CD14-positive monocyte (primary cell): ENCODE measurements at regions not wholly inside any gene's neighbourhood (a gene's known extent, or its start where the extent isn't known, plus 50 kb on each side); places are given as distances from the start of the nearest gene placed in this dataset.

Experiments used
- DNase-seq, 3 donors: peaks; one replicate each; pipeline ENCODE4 v3.0.0-alpha.2; 2011 to 2022
- H2AFZ ChIP-seq: 2 replicates; pipeline ENCODE4 v1.6.0; 2012; ENCODE audit warnings: mild to moderate bottlenecking, low read depth, low read length, inconsistent platforms; ENCODE audit not compliant: insufficient read depth, poor library complexity, severe bottlenecking
- H3K27ac ChIP-seq, 2 donors: 1 replicate in 1 of 2; 2 replicates in 1 of 2; pipeline ENCODE4 v1.5.1; 2012 to 2013; ENCODE audit warnings: low read length in 2 of 2, control low read depth in 1 of 2, inconsistent platforms in 1 of 2, low read depth in 1 of 2, mild to moderate bottlenecking in 1 of 2
- H3K27me3 ChIP-seq, 2 donors: one replicate each; pipeline versions ENCODE4 v1.6.0 to v1.6.1; 2011 to 2013; ENCODE audit warnings: low read length in 2 of 2; ENCODE audit not compliant: control insufficient read depth in 2 of 2, insufficient read depth in 2 of 2
- H3K36me3 ChIP-seq, 2 donors: replicated peaks in 1 of 2; 1 replicate in 1 of 2; 2 replicates in 1 of 2; pipeline versions ENCODE4 v1.5.1 to v1.6.1; 2012 to 2013; ENCODE audit warnings: low read length in 2 of 2, control low read depth in 1 of 2, inconsistent platforms in 1 of 2, mild to moderate bottlenecking in 1 of 2; ENCODE audit not compliant: insufficient read depth in 2 of 2, control insufficient read depth in 1 of 2
- H3K4me1 ChIP-seq, 2 donors: 1 replicate in 1 of 2; 2 replicates in 1 of 2; pipeline versions ENCODE4 v1.5.1 to v1.6.1; 2012 to 2013; ENCODE audit warnings: low read length in 2 of 2, control low read depth in 1 of 2, inconsistent platforms in 1 of 2, mild to moderate bottlenecking in 1 of 2, moderate library complexity in 1 of 2; ENCODE audit not compliant: insufficient read depth in 2 of 2, control insufficient read depth in 1 of 2
- H3K4me2 ChIP-seq: replicated peaks from 2 replicates; pipeline ENCODE3; 2012; ENCODE audit warnings: low read length, moderate library complexity, mild to moderate bottlenecking; ENCODE audit not compliant: poor library complexity, severe bottlenecking; ENCODE audit errors: extremely low read depth
- H3K4me3 ChIP-seq, 3 experiments: fragments of 200-600 bp in 1 of 3; sonication (generic) in 1 of 3; replicated peaks in 1 of 3; 1 replicate in 2 of 3; 2 replicates in 1 of 3; pipeline ENCODE4 v1.5.1; 2011 to 2013; ENCODE audit warnings: low read length in 3 of 3, mild to moderate bottlenecking in 3 of 3, control low read depth in 2 of 3, low read depth in 2 of 3, inconsistent platforms in 1 of 3, moderate library complexity in 1 of 3
- H3K79me2 ChIP-seq: 2 replicates; pipeline ENCODE4 v1.6.0; 2012; ENCODE audit warnings: mild to moderate bottlenecking, control low read depth, inconsistent platforms, low read length, moderate library complexity; ENCODE audit not compliant: insufficient read depth
- H3K9ac ChIP-seq: 2 replicates; pipeline ENCODE4 v1.6.0; 2017; ENCODE audit warnings: low read length, mild to moderate bottlenecking; ENCODE audit not compliant: insufficient read depth, poor library complexity, severe bottlenecking
- H3K9me3 ChIP-seq, 2 donors: replicated peaks in 1 of 2; 1 replicate in 1 of 2; 2 replicates in 1 of 2; pipeline versions ENCODE4 v1.5.1 to v1.6.1; 2012 to 2013; ENCODE audit warnings: low read length in 2 of 2, control low read depth in 1 of 2; ENCODE audit not compliant: control insufficient read depth in 1 of 2, insufficient read depth in 1 of 2
- H4K20me1 ChIP-seq: 2 replicates; pipeline ENCODE4 v1.6.0; 2012; ENCODE audit warnings: mild to moderate bottlenecking, low read length, control low read depth, moderate library complexity; ENCODE audit not compliant: insufficient read depth
- H3K27ac Mint-ChIP-seq, 7 donors: one replicate each; pipeline ENCODE4 v1.8.0; 2020; ENCODE audit warnings: mild to moderate bottlenecking in 7 of 7, mixed read lengths in 7 of 7, moderate library complexity in 6 of 7, inconsistent platforms in 2 of 7
- H3K27me3 Mint-ChIP-seq, 3 donors: one replicate each; pipeline ENCODE4 v1.8.0; 2021 to 2022; ENCODE audit warnings: low read depth in 3 of 3, mild to moderate bottlenecking in 3 of 3, mixed read lengths in 3 of 3, moderate library complexity in 3 of 3, inconsistent platforms in 1 of 3
- H3K36me3 Mint-ChIP-seq, 2 donors: one replicate each; pipeline ENCODE4 v1.8.0; 2020; ENCODE audit warnings: mixed read lengths in 2 of 2, inconsistent platforms in 1 of 2, mild to moderate bottlenecking in 1 of 2
- H3K4me1 Mint-ChIP-seq: one replicate; pipeline ENCODE4 v1.8.0; 2020; ENCODE audit warnings: mild to moderate bottlenecking, mixed read lengths
- H3K4me3 Mint-ChIP-seq, 2 donors: one replicate each; pipeline ENCODE4 v1.8.0; 2020; ENCODE audit warnings: mild to moderate bottlenecking in 2 of 2, mixed read lengths in 2 of 2, moderate library complexity in 1 of 2
- H3K9me3 Mint-ChIP-seq, 7 donors: one replicate each; pipeline ENCODE4 v1.8.0; 2020 to 2022; ENCODE audit warnings: mixed read lengths in 7 of 7, mild to moderate bottlenecking in 6 of 7, moderate library complexity in 6 of 7, inconsistent platforms in 2 of 7
- CTCF ChIP-seq: fragments of 200-600 bp; IDR thresholded peaks from one replicate; pipeline ENCODE4 v1.8.0; 2022; ENCODE audit warnings: antibody characterized with exemption, mild to moderate bottlenecking
- WGBS: methylation state at CpG from one replicate; pipeline ENCODE4 v1.1.5; 2013; ENCODE audit warnings: missing lambda C conversion rate; ENCODE audit not compliant: insufficient coverage; 5-methylcytosine and 5-hydroxymethylcytosine counted together
- intact Hi-C, 2 donors: fragments of 100-400 bp; cut with micrococcal nuclease; formaldehyde crosslinking; loops; one replicate each; pipeline versions ENCODE4 v1.15.0 to v1.15.1; 2023

- no peak overlapping the region for H3K4me3 Mint-ChIP-seq
- H3K4me2 ChIP-seq: no peak overlapping the region
- H3K27ac Mint-ChIP-seq: no peak overlapping the region
- H3K27me3 ChIP-seq: no peaks in the 10 kb centered on the region
- no peaks in the 10 kb centered on the region for H3K4me1 ChIP-seq
- no CpG with 5 or more reads among the region's 2 CpGs for WGBS
- no peak overlapping the region for H2AFZ ChIP-seq
- peaks cover 0 to 4% (median 1%) of the 10 kb centered on the region in 7 donors for H3K9me3 Mint-ChIP-seq
- no peak for TF ChIP-seq CTCF
- no peaks in the 10 kb centered on the region for H4K20me1 ChIP-seq
- no peak overlapping the region for H3K27ac ChIP-seq
- no peak overlapping the region for H3K4me3 ChIP-seq
- H3K36me3 ChIP-seq: no peaks in the 10 kb centered on the region
- H3K27me3 Mint-ChIP-seq: peaks cover 0 to 3% (median 0%) of the 10 kb centered on the region in 3 donors
- H3K4me1 Mint-ChIP-seq: no peaks in the 10 kb centered on the region
- H3K79me2 ChIP-seq: no peaks in the 10 kb centered on the region
- DNase-seq: no peak
- intact Hi-C loops: no loop called here
- H3K36me3 Mint-ChIP-seq: no peaks in the 10 kb centered on the region
- H3K9ac ChIP-seq: no peak overlapping the region
- H3K9me3 ChIP-seq: no peaks in the 10 kb centered on the region
Measured at GRCh38 chr10:7011994-7012393, 398.8 kb downstream of the SFMBT2 start.

GRCh38 chr10:7008645-7009044 lies 402.2 kb downstream of the SFMBT2 start:
- Mint-ChIP-seq H3K36me3 (no peaks in the 10 kb centered on the region), H3K4me1 (peaks cover 15% of the 10 kb centered on the region), H3K27me3 (peaks cover 0 to 3% (median 0%) of the 10 kb centered on the region in 3 donors), H3K4me3 (no peak overlapping the region), H3K27ac (no peak overlapping the region), H3K9me3 (peaks cover 0 to 4% (median 1%) of the 10 kb centered on the region in 7 donors)
- WGBS: no CpG with 5 or more reads among the region's 2 CpGs
- no peak overlapping the region for H3K4me3 ChIP-seq
- no peak overlapping the region for H2AFZ ChIP-seq
- H3K27me3 ChIP-seq: no peaks in the 10 kb centered on the region
- H3K9ac ChIP-seq: no peak overlapping the region
- no peak overlapping the region for H3K4me2 ChIP-seq
- peaks cover 0 to 3% of the 10 kb centered on the region in 2 donors for H3K4me1 ChIP-seq
- H3K79me2 ChIP-seq: no peaks in the 10 kb centered on the region
- TF ChIP-seq CTCF: no peak
- intact Hi-C loops: no loop called here
- no peaks in the 10 kb centered on the region for H4K20me1 ChIP-seq
- H3K36me3 ChIP-seq: no peaks in the 10 kb centered on the region
- DNase-seq: no peak
- no peak overlapping the region for H3K27ac ChIP-seq
- H3K9me3 ChIP-seq: no peaks in the 10 kb centered on the region
